ENCODE measurements at regions not wholly inside any gene's neighbourhood (a gene's known extent, or its start where the extent isn't known, plus 50 kb on each side); places are given as distances from the start of the nearest gene placed in this dataset.
"Not testable (repeated sequence)": the region's sequence is repeated elsewhere in the genome, so short reads cannot be mapped to it uniquely, and the experiment has no call there.

GRCh38 chr14:105761345-105761740, 235.0 kb downstream of the TMEM121 start:
- not testable (repeated sequence) for TF ChIP-seq CTCF, POLR2A (IDR thresholded peaks at IDR 0.05)

Data from body of pancreas (tissue), 4 donors.